ENCODE measurements at regions not wholly inside any gene's neighbourhood (a gene's known extent, or its start where the extent isn't known, plus 50 kb on each side); places are given as distances from the start of the nearest gene placed in this dataset.
"Not testable (repeated sequence)": the region's sequence is repeated elsewhere in the genome, so short reads cannot be mapped to it uniquely, and the experiment has no call there.

- H3K36me3 Mint-ChIP-seq; H3K36me3 ChIP-seq (ENCODE audit: insufficient read depth, low read length); H3K27ac Mint-ChIP-seq; DNase-seq; H3K4me1 ChIP-seq (ENCODE audit: insufficient read depth, low read length); H3K27ac ChIP-seq (ENCODE audit: low read depth, low read length); H3K4me3 ChIP-seq (ENCODE audit: low read length); H3K27me3 ChIP-seq (ENCODE audit: insufficient read depth, low read length, poor library complexity, severe bottlenecking); H3K4me1 Mint-ChIP-seq; H3K27me3 Mint-ChIP-seq; H3K4me3 Mint-ChIP-seq; H3K9me3 ChIP-seq (ENCODE audit: low read length); POLR2A ChIA-PET; CTCF ChIA-PET: not testable (repeated sequence)
- peaks cover 7 to 18% (median 13%) of the 10 kb centered on the region in 5 donors for H3K9me3 Mint-ChIP-seq
Measured at GRCh38 chr7:51839130-51839529, 522.5 kb upstream of the COBL start.

- H3K36me3 ChIP-seq (ENCODE audit: insufficient read depth, low read length): no peaks in the 10 kb centered on the region
- H3K9me3 ChIP-seq (ENCODE audit: low read length): no peaks in the 10 kb centered on the region
- no peak overlapping the region for H3K27ac Mint-ChIP-seq
- peaks cover 13 to 24% (median 21%) of the 10 kb centered on the region in 5 donors for H3K9me3 Mint-ChIP-seq
- H3K27ac ChIP-seq (ENCODE audit: low read depth, low read length): no peak overlapping the region
- no peak overlapping the region for H3K4me3 Mint-ChIP-seq
- H3K36me3 Mint-ChIP-seq: no peaks in the 10 kb centered on the region
- H3K4me1 ChIP-seq (ENCODE audit: insufficient read depth, low read length): no peaks in the 10 kb centered on the region
- H3K4me3 ChIP-seq (ENCODE audit: low read length): no peak overlapping the region
- H3K4me1 Mint-ChIP-seq: no peaks in the 10 kb centered on the region
- DNase-seq: no peak
- H3K27me3 ChIP-seq (ENCODE audit: insufficient read depth, low read length, poor library complexity, severe bottlenecking): no peaks in the 10 kb centered on the region
- CTCF ChIA-PET: no interaction called here
- POLR2A ChIA-PET: no interaction called here
- H3K27me3 Mint-ChIP-seq: no peaks in the 10 kb centered on the region
Measured at GRCh38 chr7:51827631-51828030, 511.0 kb upstream of the COBL start.

- no peaks in the 10 kb centered on the region for H3K4me1 Mint-ChIP-seq
- Histone ChIP-seq H3K4me3 (ENCODE audit: low read length) (no peak overlapping the region), H3K4me1 (ENCODE audit: insufficient read depth, low read length) (no peaks in the 10 kb centered on the region), H3K27ac (ENCODE audit: low read depth, low read length) (no peak overlapping the region), H3K9me3 (ENCODE audit: low read length) (no peaks in the 10 kb centered on the region), H3K27me3 (ENCODE audit: insufficient read depth, low read length, poor library complexity, severe bottlenecking) (no peaks in the 10 kb centered on the region), H3K36me3 (ENCODE audit: insufficient read depth, low read length) (no peaks in the 10 kb centered on the region)
- H3K36me3 Mint-ChIP-seq: no peaks in the 10 kb centered on the region
- peaks cover 5 to 20% (median 11%) of the 10 kb centered on the region in 5 donors for H3K9me3 Mint-ChIP-seq
- H3K4me3 Mint-ChIP-seq: no peak overlapping the region
- no peak for DNase-seq
- ChIA-PET CTCF (no interaction called here), POLR2A (no interaction called here)
- no peak overlapping the region for H3K27ac Mint-ChIP-seq
- H3K27me3 Mint-ChIP-seq: no peaks in the 10 kb centered on the region
Measured at GRCh38 chr7:51824050-51824449, 507.4 kb upstream of the COBL start.

GRCh38 chr7:51823437-51823836 is 506.8 kb upstream of the COBL start:
- H3K27ac Mint-ChIP-seq: no peak overlapping the region
- no peak for DNase-seq
- POLR2A ChIA-PET: no interaction called here

GRCh38 chr7:51817694-51818225 is 501.2 kb upstream of the COBL start:
- Histone ChIP-seq H3K27ac (ENCODE audit: low read depth, low read length) (no peak overlapping the region), H3K36me3 (ENCODE audit: insufficient read depth, low read length) (no peaks in the 10 kb centered on the region), H3K9me3 (ENCODE audit: low read length) (no peaks in the 10 kb centered on the region), H3K4me3 (ENCODE audit: low read length) (no peak overlapping the region), H3K27me3 (ENCODE audit: insufficient read depth, low read length, poor library complexity, severe bottlenecking) (no peaks in the 10 kb centered on the region), H3K4me1 (ENCODE audit: insufficient read depth, low read length) (no peaks in the 10 kb centered on the region)
- no peak overlapping the region for H3K4me3 Mint-ChIP-seq
- no peak for DNase-seq
- no peak overlapping the region for H3K27ac Mint-ChIP-seq
- H3K4me1 Mint-ChIP-seq: no peaks in the 10 kb centered on the region
- POLR2A ChIA-PET: no interaction called here
- CTCF ChIA-PET: no interaction called here
- H3K9me3 Mint-ChIP-seq: peaks cover 0 to 18% (median 4%) of the 10 kb centered on the region in 5 donors
- H3K27me3 Mint-ChIP-seq: no peaks in the 10 kb centered on the region
- H3K36me3 Mint-ChIP-seq: no peaks in the 10 kb centered on the region

More at GRCh38 chr7:51823437-51823836, 506.8 kb upstream of the COBL start:
- H3K27me3 ChIP-seq (ENCODE audit: insufficient read depth, low read length, poor library complexity, severe bottlenecking): no peaks in the 10 kb centered on the region
- H3K9me3 ChIP-seq (ENCODE audit: low read length): no peaks in the 10 kb centered on the region
- CTCF ChIA-PET: no interaction called here
- Mint-ChIP-seq H3K4me1 (no peaks in the 10 kb centered on the region), H3K27me3 (no peaks in the 10 kb centered on the region), H3K9me3 (peaks cover 5 to 20% (median 11%) of the 10 kb centered on the region in 5 donors), H3K36me3 (no peaks in the 10 kb centered on the region), H3K4me3 (no peak overlapping the region)
- no peak overlapping the region for H3K4me3 ChIP-seq (ENCODE audit: low read length)
- H3K27ac ChIP-seq (ENCODE audit: low read depth, low read length): no peak overlapping the region
- no peaks in the 10 kb centered on the region for H3K36me3 ChIP-seq (ENCODE audit: insufficient read depth, low read length)
- no peaks in the 10 kb centered on the region for H3K4me1 ChIP-seq (ENCODE audit: insufficient read depth, low read length)

GRCh38 chr7:51805783-51806431 is 489.3 kb upstream of the COBL start:
- H3K27me3 Mint-ChIP-seq; POLR2A ChIA-PET; H3K9me3 ChIP-seq (ENCODE audit: low read length); H3K36me3 Mint-ChIP-seq; H3K27ac ChIP-seq (ENCODE audit: low read depth, low read length); H3K4me1 ChIP-seq (ENCODE audit: insufficient read depth, low read length); H3K4me3 ChIP-seq (ENCODE audit: low read length); DNase-seq; H3K4me3 Mint-ChIP-seq; CTCF ChIA-PET; H3K27me3 ChIP-seq (ENCODE audit: insufficient read depth, low read length, poor library complexity, severe bottlenecking); H3K36me3 ChIP-seq (ENCODE audit: insufficient read depth, low read length); H3K27ac Mint-ChIP-seq; H3K4me1 Mint-ChIP-seq: not testable (repeated sequence)
- peaks cover 5 to 26% (median 8%) of the 10 kb centered on the region in 5 donors for H3K9me3 Mint-ChIP-seq

GRCh38 chr7:51802718-51803117 is 486.1 kb upstream of the COBL start:
- no peaks in the 10 kb centered on the region for H3K4me1 Mint-ChIP-seq
- H3K4me1 ChIP-seq (ENCODE audit: insufficient read depth, low read length): no peaks in the 10 kb centered on the region
- H3K27me3 ChIP-seq (ENCODE audit: insufficient read depth, low read length, poor library complexity, severe bottlenecking): no peaks in the 10 kb centered on the region
- no peak overlapping the region for H3K27ac ChIP-seq (ENCODE audit: low read depth, low read length)
- H3K4me3 Mint-ChIP-seq: no peak overlapping the region
- H3K9me3 ChIP-seq (ENCODE audit: low read length): no peaks in the 10 kb centered on the region
- no peak overlapping the region for H3K27ac Mint-ChIP-seq
- ChIA-PET CTCF (interaction anchor here (1.1 kb wide), 1 partner anchor 43 kb away, joined by 3 read pairs; no protein-coding TSS in a partner anchor), POLR2A (no interaction called here)
- DNase-seq: no peak
- H3K27me3 Mint-ChIP-seq: no peaks in the 10 kb centered on the region
- no peaks in the 10 kb centered on the region for H3K36me3 Mint-ChIP-seq
- no peak overlapping the region for H3K4me3 ChIP-seq (ENCODE audit: low read length)
- H3K36me3 ChIP-seq (ENCODE audit: insufficient read depth, low read length): no peaks in the 10 kb centered on the region
- H3K9me3 Mint-ChIP-seq: peaks cover 2 to 15% (median 4%) of the 10 kb centered on the region in 5 donors

- POLR2A ChIA-PET: no interaction called here
- Mint-ChIP-seq H3K4me3 (no peak overlapping the region), H3K36me3 (no peaks in the 10 kb centered on the region), H3K27ac (no peak overlapping the region), H3K27me3 (no peaks in the 10 kb centered on the region), H3K4me1 (no peaks in the 10 kb centered on the region), H3K9me3 (peaks cover 0 to 8% (median 5%) of the 10 kb centered on the region in 5 donors)
- Histone ChIP-seq H3K9me3 (ENCODE audit: low read length) (no peaks in the 10 kb centered on the region), H3K4me1 (ENCODE audit: insufficient read depth, low read length) (no peaks in the 10 kb centered on the region), H3K36me3 (ENCODE audit: insufficient read depth, low read length) (no peaks in the 10 kb centered on the region), H3K27me3 (ENCODE audit: insufficient read depth, low read length, poor library complexity, severe bottlenecking) (no peaks in the 10 kb centered on the region), H3K27ac (ENCODE audit: low read depth, low read length) (no peak overlapping the region), H3K4me3 (ENCODE audit: low read length) (no peak overlapping the region)
- no peak for DNase-seq
- CTCF ChIA-PET: no interaction called here
Measured at GRCh38 chr7:51797371-51797770, 480.8 kb upstream of the COBL start.

Data from CD8-positive, alpha-beta memory T cell (primary cell).